HL-60 (cell line): ENCODE measurements at regions not wholly inside any gene's neighbourhood (a gene's known extent, or its start where the extent isn't known, plus 50 kb on each side); places are given as distances from the start of the nearest gene placed in this dataset.
"Not testable (repeated sequence)": the region's sequence is repeated elsewhere in the genome, so short reads cannot be mapped to it uniquely, and the experiment has no call there.

Experiments
- CTCF ChIP-seq: IDR thresholded peaks from one replicate; pipeline ENCODE4 v1.5.1; 2011; ENCODE audit warnings: low read length, control low read depth, inconsistent platforms; ENCODE audit not compliant: insufficient read depth
- GABPA ChIP-seq: IDR thresholded peaks from 2 replicates; pipeline ENCODE4 v1.6.1; 2012; ENCODE audit warnings: low read depth
- POLR2AphosphoS5 ChIP-seq: IDR thresholded peaks from 2 replicates; pipeline ENCODE4 v1.6.1; 2012; ENCODE audit warnings: low read depth

GRCh38 chr1:67613479-67613878, 71.5 kb upstream of the GADD45A start:
- not testable (repeated sequence) for TF ChIP-seq CTCF, GABPA, POLR2AphosphoS5
